OCI-LY1 (cell line): ENCODE measurements at regions not wholly inside any gene's neighbourhood (a gene's known extent, or its start where the extent isn't known, plus 50 kb on each side); places are given as distances from the start of the nearest gene placed in this dataset.

Experiments
- EZH2 ChIP-seq: fragments of 200-600 bp; sonication (generic), shearing (Covaris generic); IDR thresholded peaks from 2 replicates; pipeline ENCODE4 v1.8.0; 2017; ENCODE audit warnings: borderline replicate concordance, mixed run types, mild to moderate bottlenecking, antibody characterized with exemption, low read length, moderate library complexity, mixed read lengths
- TF ChIP-seq, protein P1 (sequence below): fragments of 200-600 bp; sonication (generic), shearing (Covaris generic); IDR thresholded peaks from 2 replicates; pipeline ENCODE4 v1.5.1; 2017; ENCODE audit warnings: mild to moderate bottlenecking, antibody characterized with exemption, low read length, moderate library complexity, mixed read lengths

DNA sequence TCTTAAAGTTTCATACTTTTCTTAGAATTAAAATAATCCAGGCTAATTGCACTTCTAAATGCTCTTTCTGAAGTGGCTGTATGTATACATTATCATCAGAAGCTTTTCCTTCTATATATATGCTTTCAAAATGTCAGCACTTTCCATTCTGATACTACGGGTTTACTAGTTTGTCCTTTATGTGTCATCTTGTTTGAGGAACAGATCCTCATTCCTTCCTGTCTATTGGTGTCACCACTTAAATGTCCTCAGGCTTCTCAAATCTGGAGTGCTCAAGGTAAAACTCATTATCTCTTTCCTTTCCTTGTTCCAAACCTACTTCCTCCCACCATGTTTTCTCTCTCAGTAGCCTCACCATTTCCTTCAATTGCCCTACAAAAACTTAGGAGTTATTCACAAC is 236.3 kb downstream of the CSNK1G3 start:
- TF ChIP-seq, protein P1, sequence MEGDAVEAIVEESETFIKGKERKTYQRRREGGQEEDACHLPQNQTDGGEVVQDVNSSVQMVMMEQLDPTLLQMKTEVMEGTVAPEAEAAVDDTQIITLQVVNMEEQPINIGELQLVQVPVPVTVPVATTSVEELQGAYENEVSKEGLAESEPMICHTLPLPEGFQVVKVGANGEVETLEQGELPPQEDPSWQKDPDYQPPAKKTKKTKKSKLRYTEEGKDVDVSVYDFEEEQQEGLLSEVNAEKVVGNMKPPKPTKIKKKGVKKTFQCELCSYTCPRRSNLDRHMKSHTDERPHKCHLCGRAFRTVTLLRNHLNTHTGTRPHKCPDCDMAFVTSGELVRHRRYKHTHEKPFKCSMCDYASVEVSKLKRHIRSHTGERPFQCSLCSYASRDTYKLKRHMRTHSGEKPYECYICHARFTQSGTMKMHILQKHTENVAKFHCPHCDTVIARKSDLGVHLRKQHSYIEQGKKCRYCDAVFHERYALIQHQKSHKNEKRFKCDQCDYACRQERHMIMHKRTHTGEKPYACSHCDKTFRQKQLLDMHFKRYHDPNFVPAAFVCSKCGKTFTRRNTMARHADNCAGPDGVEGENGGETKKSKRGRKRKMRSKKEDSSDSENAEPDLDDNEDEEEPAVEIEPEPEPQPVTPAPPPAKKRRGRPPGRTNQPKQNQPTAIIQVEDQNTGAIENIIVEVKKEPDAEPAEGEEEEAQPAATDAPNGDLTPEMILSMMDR: no peak
- TF ChIP-seq EZH2: no peak
